A673 (cell line): ENCODE measurements at regions not wholly inside any gene's neighbourhood (a gene's known extent, or its start where the extent isn't known, plus 50 kb on each side); places are given as distances from the start of the nearest gene placed in this dataset.

ENCODE experiments used
- BruUV-seq: library from RNA; stranded (reverse); fragments of 400-500 nt; replicated peaks from 2 replicates; lab custom pipeline; 2021; lab: Mats Ljungman, UMichigan
- CTCF ChIA-PET: fragments of 300-600 bp; sonication (Branson Sonifier 250); formaldehyde crosslinking; loops from one replicate; lab custom pipeline; 2022; ENCODE audit warnings: antibody characterized with exemption; lab: Charles Lee
- POLR2A ChIA-PET: fragments of 300-600 bp; sonication (Branson Sonifier 250); formaldehyde crosslinking; loops from one replicate; lab custom pipeline; 2022; ENCODE audit warnings: antibody characterized with exemption; ENCODE audit not compliant: low non-redundant PET; lab: Charles Lee
- DNase-seq: peaks from one replicate; pipeline ENCODE4 v3.0.0-alpha.2; 2015; ENCODE audit warnings: low spot score
- H3K27ac ChIP-seq: fragments of 200-600 bp; sonication (generic); 2 replicates; pipeline ENCODE4 v1.5.1; 2016; ENCODE audit warnings: mixed run types, low read depth, mild to moderate bottlenecking, mixed read lengths, antibody characterized with exemption, low read length; ENCODE audit not compliant: poor library complexity, severe bottlenecking
- H3K27me3 ChIP-seq: fragments of 200-600 bp; sonication (generic); replicated peaks from 2 replicates; pipeline ENCODE4 v1.6.1; 2017; ENCODE audit warnings: mixed run types, low read depth, mild to moderate bottlenecking, mixed read lengths, antibody characterized with exemption, low read length; ENCODE audit not compliant: insufficient read depth, poor library complexity
- H3K36me3 ChIP-seq: fragments of 200-600 bp; sonication (generic); 2 replicates; pipeline ENCODE4 v1.6.1; 2016; ENCODE audit warnings: mixed run types, mild to moderate bottlenecking, mixed read lengths, antibody characterized with exemption, low read length; ENCODE audit not compliant: insufficient read depth, poor library complexity, severe bottlenecking
- H3K4me1 ChIP-seq: fragments of 200-600 bp; sonication (generic); 2 replicates; pipeline ENCODE4 v1.6.1; 2017; ENCODE audit warnings: mixed run types, mild to moderate bottlenecking, mixed read lengths, antibody characterized with exemption, low read length; ENCODE audit not compliant: insufficient read depth, poor library complexity, severe bottlenecking
- H3K4me3 ChIP-seq: fragments of 200-600 bp; sonication (generic); 2 replicates; pipeline ENCODE4 v1.5.1; 2016; ENCODE audit warnings: low read depth, mixed run types, mild to moderate bottlenecking, mixed read lengths, low read length; ENCODE audit not compliant: poor library complexity, severe bottlenecking
- H3K9me3 ChIP-seq: fragments of 200-600 bp; sonication (generic); 2 replicates; pipeline ENCODE4 v1.6.1; 2016; ENCODE audit warnings: mixed run types, low read depth, mild to moderate bottlenecking, mixed read lengths, antibody characterized with exemption, low read length; ENCODE audit not compliant: poor library complexity, severe bottlenecking
- EZH2 ChIP-seq: fragments of 200-600 bp; sonication (generic); IDR thresholded peaks from 2 replicates; pipeline ENCODE4 v1.6.1; 2017; ENCODE audit warnings: borderline replicate concordance, low read depth, mild to moderate bottlenecking, mixed read lengths, antibody characterized with exemption, low read length; ENCODE audit not compliant: poor library complexity, severe bottlenecking
- intact Hi-C: fragments of 100-400 bp; cut with micrococcal nuclease; formaldehyde crosslinking; loops from one replicate; pipeline ENCODE4 v1.10.0; 2022; ENCODE audit not compliant: unreplicated experiment
- TF ChIP-seq, protein P1 (sequence below): fragments of 300-800, 200-600 bp; sonication (generic); conservative IDR thresholded peaks from 2 replicates; pipeline ENCODE4 v1.5.1; 2017; ENCODE audit warnings: low read depth, mild to moderate bottlenecking, antibody characterized with exemption, low read length, moderate library complexity, mixed read lengths

DNA sequence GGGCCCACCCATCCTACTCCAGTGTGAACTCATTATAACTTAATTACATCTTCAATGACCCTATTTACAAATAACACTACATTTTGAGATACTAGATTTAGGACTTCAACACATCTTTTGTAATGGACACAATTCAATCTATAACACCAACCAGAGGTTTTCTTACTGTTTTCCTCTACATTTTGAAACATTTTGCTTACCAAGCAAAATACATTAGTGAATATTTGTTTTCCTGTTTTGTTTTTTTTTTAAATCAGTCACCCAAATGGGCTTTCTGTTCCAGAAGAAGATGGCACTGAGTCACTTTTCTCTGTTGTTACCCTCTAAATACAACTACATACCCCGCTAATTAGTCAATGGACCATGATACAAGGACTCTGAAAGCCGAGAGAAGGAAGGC lies 69.2 kb upstream of the PRNP start:
- intact Hi-C loops, result no loop called here
- POLR2A ChIA-PET, result interaction anchor here (0.7 kb wide), 1 partner anchor 16 kb away, joined by 3 read pairs; no protein-coding TSS in a partner anchor
- CTCF ChIA-PET, result no interaction called here

DNA sequence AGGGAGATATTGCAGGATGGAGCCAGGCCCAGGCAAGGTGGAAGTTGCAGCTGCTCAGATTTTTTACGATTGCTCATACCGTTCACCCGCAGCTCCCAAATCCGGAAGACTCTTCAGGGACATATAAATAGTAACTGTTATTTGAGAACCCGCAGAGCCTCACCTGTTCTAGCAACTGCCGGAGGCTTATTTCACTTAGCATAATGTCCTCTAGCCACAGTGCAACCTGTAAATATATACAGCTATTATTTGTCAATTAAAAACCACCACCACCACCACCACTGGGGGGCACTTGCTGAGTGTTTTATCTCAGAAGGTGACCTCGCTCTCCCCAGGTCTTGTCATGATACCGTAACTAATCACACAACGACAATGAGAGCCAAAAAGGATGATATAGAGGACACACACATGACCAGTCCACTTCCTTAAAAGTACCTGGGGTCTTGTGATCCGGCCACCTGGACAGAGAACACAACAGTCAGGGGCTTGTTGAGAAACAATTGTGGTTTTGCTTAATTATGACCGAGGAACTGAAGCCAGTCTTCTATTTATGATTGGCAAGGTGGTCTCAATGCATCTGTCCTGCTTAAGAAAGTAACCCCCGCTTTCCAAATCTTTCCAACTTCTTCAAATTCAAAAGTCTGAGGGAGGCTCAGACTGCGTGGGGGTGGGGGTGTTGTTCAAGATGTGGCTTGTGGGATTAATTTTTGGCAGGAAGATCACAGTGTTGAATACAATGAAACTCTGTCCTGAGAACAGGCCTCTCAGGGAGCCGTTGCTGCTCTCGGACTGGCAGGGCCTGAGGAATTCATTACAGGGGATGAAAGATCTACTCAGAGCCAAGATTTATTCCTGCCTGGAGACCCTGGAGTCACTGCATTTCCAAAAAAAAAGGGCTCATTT lies 72.3 kb upstream of the PRNP start:
- H3K27me3 ChIP-seq, result no peaks in the 10 kb centered on the region
- no peaks in the 10 kb centered on the region for H3K9me3 ChIP-seq
- H3K4me1 ChIP-seq, result peaks cover 7% of the 10 kb centered on the region
- peak; percentile 81 for DNase-seq
- H3K36me3 ChIP-seq, result no peaks in the 10 kb centered on the region
- intact Hi-C loops, result loop anchor here (1.0 kb wide), 1 partner anchor 106 kb away; no protein-coding TSS in a partner anchor
- no peak overlapping the region for H3K27ac ChIP-seq
- TF ChIP-seq, protein P1, sequence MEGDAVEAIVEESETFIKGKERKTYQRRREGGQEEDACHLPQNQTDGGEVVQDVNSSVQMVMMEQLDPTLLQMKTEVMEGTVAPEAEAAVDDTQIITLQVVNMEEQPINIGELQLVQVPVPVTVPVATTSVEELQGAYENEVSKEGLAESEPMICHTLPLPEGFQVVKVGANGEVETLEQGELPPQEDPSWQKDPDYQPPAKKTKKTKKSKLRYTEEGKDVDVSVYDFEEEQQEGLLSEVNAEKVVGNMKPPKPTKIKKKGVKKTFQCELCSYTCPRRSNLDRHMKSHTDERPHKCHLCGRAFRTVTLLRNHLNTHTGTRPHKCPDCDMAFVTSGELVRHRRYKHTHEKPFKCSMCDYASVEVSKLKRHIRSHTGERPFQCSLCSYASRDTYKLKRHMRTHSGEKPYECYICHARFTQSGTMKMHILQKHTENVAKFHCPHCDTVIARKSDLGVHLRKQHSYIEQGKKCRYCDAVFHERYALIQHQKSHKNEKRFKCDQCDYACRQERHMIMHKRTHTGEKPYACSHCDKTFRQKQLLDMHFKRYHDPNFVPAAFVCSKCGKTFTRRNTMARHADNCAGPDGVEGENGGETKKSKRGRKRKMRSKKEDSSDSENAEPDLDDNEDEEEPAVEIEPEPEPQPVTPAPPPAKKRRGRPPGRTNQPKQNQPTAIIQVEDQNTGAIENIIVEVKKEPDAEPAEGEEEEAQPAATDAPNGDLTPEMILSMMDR, result peak; percentile 66
- no peak for TF ChIP-seq EZH2
- H3K4me3 ChIP-seq, result no peak overlapping the region
- CTCF ChIA-PET, result interaction anchor here (0.7 to 1.2 kb wide), 4 partner anchors 104 to 132 kb away, joined by 3 to 11 read pairs (median 4); partner anchors contain the start of gene PRND
- POLR2A ChIA-PET, result interaction anchor here (0.6 kb wide), 2 partner anchors 757 to 1479 kb away, joined by 3 to 4 read pairs; no protein-coding TSS in a partner anchor
- no TSS peak for BruUV-seq

More for the DNA sequence above, 69.2 kb upstream of the PRNP start:
- DNase-seq, result no peak
- H3K9me3 ChIP-seq, result no peaks in the 10 kb centered on the region
- no TSS peak for BruUV-seq
- peaks cover 7% of the 10 kb centered on the region for H3K4me1 ChIP-seq
- no peaks in the 10 kb centered on the region for H3K36me3 ChIP-seq
- TF ChIP-seq, protein P1, result no peak
- TF ChIP-seq EZH2, result no peak
- H3K4me3 ChIP-seq, result no peak overlapping the region
- no peaks in the 10 kb centered on the region for H3K27me3 ChIP-seq
- no peak overlapping the region for H3K27ac ChIP-seq

DNA sequence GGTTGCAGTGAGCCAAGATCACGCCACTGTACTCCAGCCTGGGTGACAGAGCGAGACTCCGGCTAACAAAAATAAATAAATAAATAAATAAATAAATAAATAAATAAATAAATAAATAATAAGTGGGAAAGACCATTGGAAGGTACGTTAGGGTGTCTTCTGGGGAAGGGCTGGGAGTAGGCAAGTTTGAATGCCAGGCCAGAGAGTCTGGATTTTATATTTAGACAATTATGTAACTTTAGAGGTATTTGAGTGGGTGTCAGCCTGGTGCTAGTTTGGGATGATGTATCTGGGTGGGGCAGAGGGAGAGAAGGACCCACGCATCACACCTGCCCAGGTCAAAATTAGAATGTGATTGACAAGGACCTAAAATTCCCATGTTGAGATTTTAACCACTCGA lies 73.1 kb upstream of the PRNP start:
- intact Hi-C loops, result no loop called here
- no peaks in the 10 kb centered on the region for H3K36me3 ChIP-seq
- H3K9me3 ChIP-seq, result no peaks in the 10 kb centered on the region
- H3K27me3 ChIP-seq, result no peaks in the 10 kb centered on the region
- DNase-seq, result no peak
- ChIA-PET CTCF (interaction anchor here (0.7 to 1.2 kb wide), 4 partner anchors 105 to 131 kb away, joined by 3 to 11 read pairs (median 4); partner anchors contain the start of gene PRND), POLR2A (interaction anchor here (0.6 kb wide), 2 partner anchors 756 to 1480 kb away, joined by 3 to 4 read pairs; no protein-coding TSS in a partner anchor)
- H3K4me1 ChIP-seq, result peaks cover 7% of the 10 kb centered on the region
- H3K4me3 ChIP-seq, result no peak overlapping the region
- no TSS peak for BruUV-seq
- H3K27ac ChIP-seq, result no peak overlapping the region
- no peak for TF ChIP-seq EZH2
- TF ChIP-seq, protein P1, result no peak
